Stimulated activated CD4-positive, alpha-beta T cell treated with anti-CD3 and anti-CD28 coated beads, Interleukin-2, amount 100 ng/mL, for 48 hours (primary cell): ENCODE measurements at regions not wholly inside any gene's neighbourhood (a gene's known extent, or its start where the extent isn't known, plus 50 kb on each side); places are given as distances from the start of the nearest gene placed in this dataset.

ENCODE experiments used
- DNase-seq, 2 donors: peaks; one replicate each; pipeline ENCODE4 v3.0.0-alpha.2; 2020

- no peak for DNase-seq
Measured at GRCh38 chr13:40439928-40440327, 226.5 kb downstream of the FOXO1 start.

- DNase-seq = no peak
Measured at GRCh38 chr13:40440990-40441820, 225.2 kb downstream of the FOXO1 start.

- DNase-seq = no peak
Measured at GRCh38 chr13:40442231-40442630, 224.2 kb downstream of the FOXO1 start.

GRCh38 chr13:40442826-40443225 lies 223.6 kb downstream of the FOXO1 start:
- no peak for DNase-seq

GRCh38 chr13:40444241-40444640 lies 222.2 kb downstream of the FOXO1 start:
- DNase-seq = no peak

- DNase-seq = no peak
Measured at GRCh38 chr13:40445557-40445990, 220.9 kb downstream of the FOXO1 start.

- no peak for DNase-seq
Measured at GRCh38 chr13:40446365-40446764, 220.1 kb downstream of the FOXO1 start.

GRCh38 chr13:40447857-40448256 lies 218.6 kb downstream of the FOXO1 start:
- DNase-seq = no peak

GRCh38 chr13:40452038-40452666 lies 214.3 kb downstream of the FOXO1 start:
- no peak for DNase-seq

GRCh38 chr13:40452741-40453334 lies 213.6 kb downstream of the FOXO1 start:
- DNase-seq = no peak

GRCh38 chr13:40453351-40454021 lies 213.0 kb downstream of the FOXO1 start:
- no peak for DNase-seq

GRCh38 chr13:40456397-40456953 lies 210.0 kb downstream of the FOXO1 start:
- DNase-seq = no peak

GRCh38 chr13:40456979-40457553 lies 209.4 kb downstream of the FOXO1 start:
- no peak for DNase-seq

- DNase-seq = no peak
Measured at GRCh38 chr13:40457929-40458719, 208.3 kb downstream of the FOXO1 start.

- no peak for DNase-seq
Measured at GRCh38 chr13:40458720-40458990, 207.8 kb downstream of the FOXO1 start.

- no peak for DNase-seq
Measured at GRCh38 chr13:40460116-40460515, 206.3 kb downstream of the FOXO1 start.

- DNase-seq = no peak
Measured at GRCh38 chr13:40464337-40465014, 202.0 kb downstream of the FOXO1 start.

- DNase-seq = no peak
Measured at GRCh38 chr13:40465015-40465390, 201.4 kb downstream of the FOXO1 start.

GRCh38 chr13:40466272-40466671 lies 200.2 kb downstream of the FOXO1 start:
- no peak for DNase-seq

GRCh38 chr13:40468227-40468838 lies 198.1 kb downstream of the FOXO1 start:
- no peak for DNase-seq
